NCI-H1930 (cell line): ENCODE measurements at regions not wholly inside any gene's neighbourhood (a gene's known extent, or its start where the extent isn't known, plus 50 kb on each side); places are given as distances from the start of the nearest gene placed in this dataset.
A peak's percentile ranks its signal among the peaks of the same experiment; 100 is the strongest.

Experiments
- DNase-seq, 2 experiments: peaks; one replicate each; lab custom pipeline; 2025; lab: John Stamatoyannopoulos, UW

- no peak for DNase-seq
Observed at GRCh38 chr10:44301781-44302355, 83.0 kb downstream of the CXCL12 start.

GRCh38 chr10:44300666-44301649 lies 83.9 kb downstream of the CXCL12 start:
- DNase-seq: no peak

GRCh38 chr10:44298713-44299112 lies 86.2 kb downstream of the CXCL12 start:
- no peak for DNase-seq

GRCh38 chr10:44297963-44298362 lies 86.9 kb downstream of the CXCL12 start:
- DNase-seq: no peak

GRCh38 chr10:44295644-44296241 lies 89.2 kb downstream of the CXCL12 start:
- DNase-seq: no peak

GRCh38 chr10:44294726-44295412 lies 90.0 kb downstream of the CXCL12 start:
- no peak for DNase-seq

- DNase-seq: no peak
Observed at GRCh38 chr10:44293842-44294241, 91.1 kb downstream of the CXCL12 start.

- DNase-seq: no peak
Observed at GRCh38 chr10:44293306-44293778, 91.6 kb downstream of the CXCL12 start.

GRCh38 chr10:44292390-44293002 lies 92.4 kb downstream of the CXCL12 start:
- DNase-seq: peak in 1 of 2 experiments; percentile 2

- DNase-seq: no peak
Observed at GRCh38 chr10:44291091-44291490, 93.8 kb downstream of the CXCL12 start.

GRCh38 chr10:44289125-44289524 lies 95.8 kb downstream of the CXCL12 start:
- DNase-seq: no peak

GRCh38 chr10:44287408-44287807 lies 97.5 kb downstream of the CXCL12 start:
- no peak for DNase-seq

- DNase-seq: no peak
Observed at GRCh38 chr10:44284198-44285084, 100.5 kb downstream of the CXCL12 start.

GRCh38 chr10:44282626-44283300 lies 102.1 kb downstream of the CXCL12 start:
- DNase-seq: no peak

GRCh38 chr10:44281662-44282061 lies 103.2 kb downstream of the CXCL12 start:
- DNase-seq: no peak

- DNase-seq: no peak
Observed at GRCh38 chr10:44281089-44281613, 103.7 kb downstream of the CXCL12 start.

- no peak for DNase-seq
Observed at GRCh38 chr10:44280226-44281014, 104.5 kb downstream of the CXCL12 start.

- DNase-seq: no peak
Observed at GRCh38 chr10:44279426-44280126, 105.3 kb downstream of the CXCL12 start.
